Lower leg skin (tissue), 4 donors: ENCODE measurements at regions not wholly inside any gene's neighbourhood (a gene's known extent, or its start where the extent isn't known, plus 50 kb on each side); places are given as distances from the start of the nearest gene placed in this dataset.

Experiments used
- DNase-seq, 2 donors: peaks; one replicate each; pipeline ENCODE4 v3.0.0-alpha.2; 2019; ENCODE audit warnings: low spot score in 2 of 2
- H3K4me3 ChIP-seq: fragments of 200-600 bp; sonication (generic); 2 replicates; pipeline ENCODE4 v1.5.1; 2017; ENCODE audit warnings: mild to moderate bottlenecking, low read depth; ENCODE audit not compliant: poor library complexity, severe bottlenecking
- POLR2A ChIP-seq, 2 donors: fragments of 450-650 bp; IDR thresholded peaks; one replicate each; pipeline ENCODE4 v1.6.1; 2016 to 2017; ENCODE audit warnings: antibody characterized with exemption in 2 of 2, mild to moderate bottlenecking in 1 of 2, moderate library complexity in 1 of 2
- WGBS, 2 donors: methylation state at CpG; one replicate each; pipeline ENCODE4 v1.1.5; 2018; 5-methylcytosine and 5-hydroxymethylcytosine counted together
- intact Hi-C: fragments of 100-400 bp; cut with DNase I; formaldehyde crosslinking; loops from one replicate; pipeline ENCODE4 v1.15.0; 2023; ENCODE audit warnings: low total_unique reads
- TF ChIP-seq, protein P1 (sequence below), 3 donors: fragments of 450-650 bp; IDR thresholded peaks; one replicate each; pipeline ENCODE4 v1.5.1; 2016; ENCODE audit warnings: antibody characterized with exemption in 3 of 3, mild to moderate bottlenecking in 3 of 3, moderate library complexity in 2 of 3

- WGBS, 2 donors = 88 to 95% methylated on average over 11 to 13 of the region's 13 CpGs
- intact Hi-C loops = no loop called here
- DNase-seq = no peak
- no peak overlapping the region for H3K4me3 ChIP-seq
- TF ChIP-seq, protein P1, sequence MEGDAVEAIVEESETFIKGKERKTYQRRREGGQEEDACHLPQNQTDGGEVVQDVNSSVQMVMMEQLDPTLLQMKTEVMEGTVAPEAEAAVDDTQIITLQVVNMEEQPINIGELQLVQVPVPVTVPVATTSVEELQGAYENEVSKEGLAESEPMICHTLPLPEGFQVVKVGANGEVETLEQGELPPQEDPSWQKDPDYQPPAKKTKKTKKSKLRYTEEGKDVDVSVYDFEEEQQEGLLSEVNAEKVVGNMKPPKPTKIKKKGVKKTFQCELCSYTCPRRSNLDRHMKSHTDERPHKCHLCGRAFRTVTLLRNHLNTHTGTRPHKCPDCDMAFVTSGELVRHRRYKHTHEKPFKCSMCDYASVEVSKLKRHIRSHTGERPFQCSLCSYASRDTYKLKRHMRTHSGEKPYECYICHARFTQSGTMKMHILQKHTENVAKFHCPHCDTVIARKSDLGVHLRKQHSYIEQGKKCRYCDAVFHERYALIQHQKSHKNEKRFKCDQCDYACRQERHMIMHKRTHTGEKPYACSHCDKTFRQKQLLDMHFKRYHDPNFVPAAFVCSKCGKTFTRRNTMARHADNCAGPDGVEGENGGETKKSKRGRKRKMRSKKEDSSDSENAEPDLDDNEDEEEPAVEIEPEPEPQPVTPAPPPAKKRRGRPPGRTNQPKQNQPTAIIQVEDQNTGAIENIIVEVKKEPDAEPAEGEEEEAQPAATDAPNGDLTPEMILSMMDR (IDR thresholded peaks at IDR 0.05) = no peak
- no peak for TF ChIP-seq POLR2A (IDR thresholded peaks at IDR 0.05)
These were observed 641.3 kb upstream of the CHRM3 start for GRCh38 chr1:238745069-238745468.

DNA sequence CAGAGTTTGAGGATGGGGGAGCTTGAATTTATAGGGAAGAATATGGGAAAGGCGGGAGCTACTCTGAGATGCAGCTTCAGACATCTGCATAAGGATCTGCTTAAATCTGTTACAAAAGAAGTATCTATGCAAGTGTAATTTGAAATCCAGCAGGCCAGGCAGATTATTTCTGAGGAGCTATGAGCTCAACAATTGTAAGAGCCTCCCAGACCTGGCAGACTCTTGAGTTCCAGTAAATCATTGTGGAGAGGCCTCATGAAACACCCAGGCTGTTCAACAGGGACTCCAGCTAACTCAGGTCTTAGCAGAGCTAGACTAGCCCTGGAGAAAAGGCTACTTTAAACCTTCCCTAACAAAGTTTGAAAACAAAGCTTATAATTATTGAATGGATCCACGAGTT is 647.5 kb upstream of the CHRM3 start:
- WGBS, 2 donors = 51 to 65% methylated on average over 2 of the region's 2 CpGs
- intact Hi-C loops = no loop called here
- no peak overlapping the region for H3K4me3 ChIP-seq
- no peak for DNase-seq
- TF ChIP-seq, protein P1 (IDR thresholded peaks at IDR 0.05) = no peak
- TF ChIP-seq POLR2A (IDR thresholded peaks at IDR 0.05) = no peak

DNA sequence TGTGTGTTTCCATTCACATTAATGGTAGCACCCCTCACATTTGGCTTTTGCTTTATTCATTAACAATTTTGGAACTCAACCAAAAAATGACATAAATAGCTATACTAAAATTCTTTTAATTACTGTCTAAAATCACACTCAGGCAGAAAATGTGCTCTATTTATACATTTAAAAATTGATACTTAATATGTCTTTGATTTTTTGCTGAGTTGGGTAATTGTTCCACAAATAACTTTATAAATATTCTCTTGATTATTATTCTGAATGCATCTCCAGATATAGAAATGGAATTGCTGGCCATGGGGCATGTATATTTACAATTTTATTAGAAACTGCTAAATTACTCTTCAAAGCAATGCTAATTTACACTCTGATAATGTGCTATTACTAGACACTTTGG is 658.7 kb upstream of the CHRM3 start:
- H3K4me3 ChIP-seq = no peak overlapping the region
- intact Hi-C loops = no loop called here
- DNase-seq = no peak
- TF ChIP-seq POLR2A (IDR thresholded peaks at IDR 0.05) = no peak
- TF ChIP-seq, protein P1 (IDR thresholded peaks at IDR 0.05) = no peak

DNA sequence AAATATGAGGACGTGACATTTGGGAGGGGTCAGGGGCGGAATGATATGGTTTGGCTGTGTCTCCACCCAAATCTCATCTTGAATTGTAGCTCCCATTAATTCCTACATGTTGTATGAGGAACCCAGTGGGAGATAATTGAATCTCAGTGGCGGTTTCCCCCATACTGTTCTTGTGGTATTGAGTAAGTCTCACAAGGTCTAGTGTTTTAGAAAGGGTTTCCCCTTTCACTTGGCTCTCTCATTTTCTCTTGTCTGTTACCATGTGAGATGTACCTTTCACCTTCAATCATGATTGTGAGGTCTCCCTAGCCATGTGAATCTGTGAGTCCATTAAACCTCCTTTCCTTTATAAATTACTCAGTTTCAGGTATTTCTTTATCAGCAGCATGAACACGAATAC is 663.6 kb upstream of the CHRM3 start:
- intact Hi-C loops = no loop called here
- no peak overlapping the region for H3K4me3 ChIP-seq
- no peak for TF ChIP-seq POLR2A (IDR thresholded peaks at IDR 0.05)
- TF ChIP-seq, protein P1 (IDR thresholded peaks at IDR 0.05) = no peak
- WGBS, 2 donors = 75 to 77% methylated on average over 4 of the region's 4 CpGs
- no peak for DNase-seq

DNA sequence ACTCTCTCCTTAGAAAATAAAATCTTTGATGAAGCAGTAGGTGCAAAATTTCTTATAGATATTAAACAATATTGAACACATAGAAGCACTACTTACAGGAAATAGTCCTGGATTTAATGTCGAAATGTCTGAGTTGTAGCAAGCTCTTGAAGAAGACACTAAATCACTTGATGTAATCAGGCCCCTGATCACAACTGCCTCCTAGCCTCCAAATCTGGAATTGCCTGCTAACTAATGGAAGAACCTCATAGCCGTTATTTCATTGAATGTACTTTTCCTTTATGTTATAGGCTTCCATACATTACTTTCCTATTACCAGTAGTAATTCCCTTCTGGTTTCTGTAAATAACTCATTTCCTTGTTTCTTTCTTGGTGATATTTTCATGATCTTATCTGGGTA is 675.7 kb upstream of the CHRM3 start:
- DNase-seq = no peak
- no peak for TF ChIP-seq POLR2A (IDR thresholded peaks at IDR 0.05)
- TF ChIP-seq, protein P1 (IDR thresholded peaks at IDR 0.05) = no peak
- WGBS, 2 donors = 81 to 89% methylated on average over 2 of the region's 2 CpGs
- intact Hi-C loops = no loop called here
- H3K4me3 ChIP-seq = no peak overlapping the region

- TF ChIP-seq POLR2A (IDR thresholded peaks at IDR 0.05) = no peak
- TF ChIP-seq, protein P1 (IDR thresholded peaks at IDR 0.05) = no peak
- 48 to 53% methylated on average over 5 of the region's 5 CpGs for WGBS, 2 donors
- DNase-seq = no peak
- intact Hi-C loops = no loop called here
- no peak overlapping the region for H3K4me3 ChIP-seq
These were observed 685.3 kb upstream of the CHRM3 start for GRCh38 chr1:238701024-238701423.
